Neuronal stem cell (in vitro differentiated cells): ENCODE measurements at regions not wholly inside any gene's neighbourhood (a gene's known extent, or its start where the extent isn't known, plus 50 kb on each side); places are given as distances from the start of the nearest gene placed in this dataset.

ENCODE experiments used
- DNase-seq: peaks from one replicate; pipeline ENCODE4 v3.0.0-alpha.2; 2013; ENCODE audit warnings: low spot score
- H2AFZ ChIP-seq: one replicate; pipeline ENCODE4 v1.6.1; 2013; ENCODE audit warnings: mild to moderate bottlenecking, low read length, inconsistent platforms
- H2AK5ac ChIP-seq: 2 replicates; pipeline ENCODE4 v1.6.1; 2013; ENCODE audit warnings: low read depth, mild to moderate bottlenecking, inconsistent platforms, low read length, moderate library complexity, mixed read lengths
- H2BK120ac ChIP-seq: 2 replicates; pipeline ENCODE4 v1.6.1; 2013; ENCODE audit warnings: low read depth, mild to moderate bottlenecking, inconsistent platforms, low read length, moderate library complexity, mixed read lengths
- H2BK12ac ChIP-seq: one replicate; pipeline ENCODE4 v1.6.1; 2013; ENCODE audit warnings: low read length, inconsistent platforms
- H2BK15ac ChIP-seq: 2 replicates; pipeline ENCODE4 v1.6.1; 2013; ENCODE audit warnings: mild to moderate bottlenecking, low read length, inconsistent platforms, mixed read lengths
- H2BK5ac ChIP-seq: one replicate; pipeline ENCODE4 v1.6.1; 2013; ENCODE audit warnings: inconsistent platforms, mild to moderate bottlenecking, low read length, moderate library complexity
- H3K14ac ChIP-seq: one replicate; pipeline ENCODE4 v1.6.1; 2013; ENCODE audit warnings: low read length, inconsistent platforms
- H3K18ac ChIP-seq: 2 replicates; pipeline ENCODE4 v1.6.1; 2013; ENCODE audit warnings: low read length, inconsistent platforms
- H3K23ac ChIP-seq: 2 replicates; pipeline ENCODE4 v1.6.1; 2013; ENCODE audit warnings: low read depth, mild to moderate bottlenecking, mixed read lengths, low read length, inconsistent platforms; ENCODE audit not compliant: poor library complexity
- H3K27ac ChIP-seq: replicated peaks from 3 replicates; pipeline ENCODE4 v1.5.1; 2013; ENCODE audit warnings: low read length, inconsistent platforms
- H3K27me3 ChIP-seq, 3 experiments: 2 replicates each; pipeline ENCODE4 v1.6.1; 2013; ENCODE audit warnings: low read length in 3 of 3, mild to moderate bottlenecking in 2 of 3, inconsistent platforms in 1 of 3, low read depth in 1 of 3, mixed read lengths in 1 of 3, moderate library complexity in 1 of 3; ENCODE audit not compliant: control insufficient read depth in 3 of 3, insufficient read depth in 3 of 3
- H3K36me3 ChIP-seq, 2 donors: replicated peaks in 1 of 2; 2 replicates each; pipeline ENCODE4 v1.6.1; 2013; ENCODE audit warnings: low read length in 2 of 2; ENCODE audit not compliant: control insufficient read depth in 2 of 2, insufficient read depth in 2 of 2
- H3K4ac ChIP-seq: 2 replicates; pipeline ENCODE4 v1.6.1; 2013; ENCODE audit warnings: inconsistent platforms, mild to moderate bottlenecking, low read length, moderate library complexity
- H3K4me1 ChIP-seq, 2 donors: 1 replicate in 1 of 2; 2 replicates in 1 of 2; pipeline ENCODE4 v1.6.1; 2013; ENCODE audit warnings: low read length in 2 of 2, low read depth in 1 of 2; ENCODE audit not compliant: control insufficient read depth in 2 of 2, insufficient read depth in 1 of 2
- H3K4me2 ChIP-seq: one replicate; pipeline ENCODE4 v1.6.1; 2013; ENCODE audit warnings: mild to moderate bottlenecking, low read length, inconsistent platforms; ENCODE audit not compliant: insufficient read depth, poor library complexity, severe bottlenecking
- H3K4me3 ChIP-seq, 2 donors: 2 replicates each; pipeline ENCODE4 v1.5.1; 2013; ENCODE audit warnings: low read length in 2 of 2, mild to moderate bottlenecking in 2 of 2, inconsistent platforms in 1 of 2, moderate library complexity in 1 of 2
- H3K79me1 ChIP-seq: one replicate; pipeline ENCODE4 v1.6.1; 2013; ENCODE audit warnings: low read depth, mild to moderate bottlenecking, inconsistent platforms, low read length, moderate library complexity
- H3K9ac ChIP-seq: one replicate; pipeline ENCODE4 v1.6.1; 2013; ENCODE audit warnings: mild to moderate bottlenecking, low read depth, low read length, inconsistent platforms; ENCODE audit not compliant: poor library complexity
- H3K9me3 ChIP-seq, 2 donors: replicated peaks in 1 of 2; 2 replicates each; pipeline versions ENCODE3 to v1.6.1; 2013; ENCODE audit warnings: low read length in 2 of 2, mild to moderate bottlenecking in 2 of 2, inconsistent platforms in 1 of 2, low read depth in 1 of 2, mixed read lengths in 1 of 2, moderate library complexity in 1 of 2; ENCODE audit not compliant: control insufficient read depth in 2 of 2, insufficient read depth in 1 of 2
- H4K8ac ChIP-seq: one replicate; pipeline ENCODE4 v1.6.1; 2013; ENCODE audit warnings: low read depth, mild to moderate bottlenecking, inconsistent platforms, low read length, moderate library complexity
- H4K91ac ChIP-seq: one replicate; pipeline ENCODE4 v1.6.1; 2013; ENCODE audit warnings: low read length, low read depth, mild to moderate bottlenecking, inconsistent platforms; ENCODE audit not compliant: poor library complexity
- WGBS, 2 donors: extraction: QIAGEN DNeasy Blood & Tissue Kit; methylation state at CpG; one replicate each; pipeline ENCODE4 v1.1.7; 2013; ENCODE audit warnings: missing lambda C conversion rate in 2 of 2, mixed read lengths in 1 of 2; ENCODE audit not compliant: insufficient read length in 2 of 2, insufficient replicate concordance in 1 of 2; ENCODE audit errors: extremely low coverage in 2 of 2; 5-methylcytosine and 5-hydroxymethylcytosine counted together

DNA sequence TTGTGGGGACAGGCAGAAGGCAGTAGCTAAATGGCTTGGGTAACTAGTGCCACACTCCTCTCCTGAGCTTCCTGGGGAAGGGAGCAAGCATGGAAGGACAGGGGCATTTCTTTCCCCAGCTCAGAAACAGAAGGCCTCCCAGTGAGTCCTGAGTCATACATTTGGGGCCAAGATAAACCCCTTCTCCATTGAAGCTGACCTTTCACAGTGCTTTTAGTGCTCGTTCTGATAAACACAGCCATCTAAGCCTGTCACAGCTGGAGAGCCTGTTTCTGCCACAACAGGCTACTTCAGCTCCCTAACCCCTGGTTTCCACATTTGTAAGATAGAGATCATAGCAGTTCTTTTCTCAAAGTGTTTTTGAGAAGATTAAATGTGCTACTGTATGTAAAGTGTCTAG, 374.0 kb downstream of the LMX1A start:
- no CpG with 5 or more reads among the region's 1 CpG for WGBS, 2 donors
- Histone ChIP-seq H3K18ac (peak overlapping the region; percentile 4), H2BK120ac (no peak overlapping the region), H2BK12ac (no peak overlapping the region), H3K4me3 (no peak overlapping the region), H2AFZ (no peak overlapping the region), H3K4ac (no peak overlapping the region), H2BK15ac (no peak overlapping the region), H3K4me2 (no peak overlapping the region), H3K23ac (no peak overlapping the region), H3K9ac (no peak overlapping the region), H3K27me3 (no peaks in the 10 kb centered on the region), H3K14ac (no peak overlapping the region), H2BK5ac (no peak overlapping the region), H4K8ac (no peak overlapping the region), H4K91ac (no peak overlapping the region), H3K9me3 (no peaks in the 10 kb centered on the region), H2AK5ac (no peak overlapping the region), H3K27ac (no peak overlapping the region), H3K36me3 (no peaks in the 10 kb centered on the region), H3K4me1 (peaks cover 0 to 8% of the 10 kb centered on the region in 2 donors), H3K79me1 (no peaks in the 10 kb centered on the region)
- no peak for DNase-seq

DNA sequence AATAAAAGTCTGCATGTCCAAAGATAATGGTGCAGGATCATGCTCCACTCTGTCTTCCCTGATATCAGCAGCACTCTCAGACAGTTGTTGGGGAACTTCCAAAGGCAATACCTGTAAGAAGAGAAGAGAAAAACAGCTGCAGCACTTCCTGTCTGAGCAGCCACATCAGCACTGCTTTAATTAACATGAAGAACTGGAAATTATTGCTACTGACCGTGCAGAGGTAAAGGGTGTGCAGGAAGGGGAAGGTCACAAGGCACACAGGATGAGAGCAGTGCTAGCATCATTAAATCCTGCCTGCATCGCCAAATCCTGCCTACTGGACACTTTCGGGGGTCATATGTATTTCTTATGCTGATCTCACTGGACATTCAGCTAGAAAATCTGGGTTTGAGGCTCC, 379.0 kb downstream of the LMX1A start:
- no peak overlapping the region for H3K9ac ChIP-seq

GRCh38 chr1:164971921-164972415, 384.5 kb downstream of the LMX1A start:
- Histone ChIP-seq H3K4me2 (no peak overlapping the region), H3K79me1 (no peaks in the 10 kb centered on the region), H3K9me3 (peaks cover 0 to 3% of the 10 kb centered on the region in 2 donors), H3K27me3 (peaks cover 0 to 3% (median 0%) of the 10 kb centered on the region in 3 experiments), H3K18ac (no peak overlapping the region), H3K27ac (no peak overlapping the region), H3K4me1 (peaks cover 0 to 4% of the 10 kb centered on the region in 2 donors), H2BK120ac (no peak overlapping the region), H2AFZ (no peak overlapping the region), H4K8ac (no peak overlapping the region), H2BK15ac (no peak overlapping the region), H3K9ac (peak overlapping the region; percentile 7), H2BK12ac (no peak overlapping the region), H3K36me3 (no peaks in the 10 kb centered on the region), H2AK5ac (no peak overlapping the region), H3K23ac (no peak overlapping the region), H2BK5ac (no peak overlapping the region), H3K14ac (no peak overlapping the region), H3K4me3 (no peak overlapping the region), H3K4ac (no peak overlapping the region), H4K91ac (no peak overlapping the region)
- no CpG with 5 or more reads among the region's 6 CpGs for WGBS, 2 donors
- DNase-seq = no peak

More for the DNA sequence above, 379.0 kb downstream of the LMX1A start:
- no peak overlapping the region for H3K27ac ChIP-seq
- no peak overlapping the region for H2AFZ ChIP-seq
- no peak overlapping the region for H3K23ac ChIP-seq
- H3K18ac ChIP-seq = no peak overlapping the region
- H3K4me1 ChIP-seq = peaks cover 0 to 4% of the 10 kb centered on the region in 2 donors
- H2AK5ac ChIP-seq = no peak overlapping the region
- H3K4ac ChIP-seq = no peak overlapping the region
- no peak overlapping the region for H4K91ac ChIP-seq
- no peaks in the 10 kb centered on the region for H3K27me3 ChIP-seq
- WGBS, 2 donors = no CpG with 5 or more reads among the region's 3 CpGs
- H3K4me3 ChIP-seq = no peak overlapping the region
- peaks cover 0 to 3% of the 10 kb centered on the region in 2 donors for H3K9me3 ChIP-seq
- H3K36me3 ChIP-seq = no peaks in the 10 kb centered on the region
- no peak overlapping the region for H2BK5ac ChIP-seq
- no peaks in the 10 kb centered on the region for H3K79me1 ChIP-seq
- H2BK12ac ChIP-seq = no peak overlapping the region
- H4K8ac ChIP-seq = no peak overlapping the region
- no peak overlapping the region for H2BK15ac ChIP-seq
- H2BK120ac ChIP-seq = no peak overlapping the region
- no peak overlapping the region for H3K4me2 ChIP-seq
- H3K14ac ChIP-seq = no peak overlapping the region
- DNase-seq = no peak

- no peak overlapping the region for H4K8ac ChIP-seq
- H2AFZ ChIP-seq = no peak overlapping the region
- no peak overlapping the region for H2BK5ac ChIP-seq
- no peak overlapping the region for H3K18ac ChIP-seq
- H3K4ac ChIP-seq = no peak overlapping the region
- WGBS, 2 donors = no CpG with 5 or more reads among the region's 5 CpGs
- DNase-seq = no peak
- H3K4me3 ChIP-seq = peak overlapping the region in 1 of 2 donors; percentile 48
- H3K14ac ChIP-seq = no peak overlapping the region
- H3K4me2 ChIP-seq = no peak overlapping the region
- no peak overlapping the region for H2BK15ac ChIP-seq
- no peak overlapping the region for H3K23ac ChIP-seq
- H2BK120ac ChIP-seq = no peak overlapping the region
- H3K79me1 ChIP-seq = no peaks in the 10 kb centered on the region
- no peak overlapping the region for H2BK12ac ChIP-seq
- H3K27me3 ChIP-seq = peaks cover 0 to 3% (median 0%) of the 10 kb centered on the region in 3 experiments
- no peak overlapping the region for H2AK5ac ChIP-seq
- H3K9ac ChIP-seq = no peak overlapping the region
- peaks cover 0 to 4% of the 10 kb centered on the region in 2 donors for H3K4me1 ChIP-seq
- H3K36me3 ChIP-seq = no peaks in the 10 kb centered on the region
- no peak overlapping the region for H3K27ac ChIP-seq
- no peak overlapping the region for H4K91ac ChIP-seq
- no peaks in the 10 kb centered on the region for H3K9me3 ChIP-seq
Measured at GRCh38 chr1:164971391-164971790, 385.1 kb downstream of the LMX1A start.
